ENCODE measurements at regions not wholly inside any gene's neighbourhood (a gene's known extent, or its start where the extent isn't known, plus 50 kb on each side); places are given as distances from the start of the nearest gene placed in this dataset.

DNA sequence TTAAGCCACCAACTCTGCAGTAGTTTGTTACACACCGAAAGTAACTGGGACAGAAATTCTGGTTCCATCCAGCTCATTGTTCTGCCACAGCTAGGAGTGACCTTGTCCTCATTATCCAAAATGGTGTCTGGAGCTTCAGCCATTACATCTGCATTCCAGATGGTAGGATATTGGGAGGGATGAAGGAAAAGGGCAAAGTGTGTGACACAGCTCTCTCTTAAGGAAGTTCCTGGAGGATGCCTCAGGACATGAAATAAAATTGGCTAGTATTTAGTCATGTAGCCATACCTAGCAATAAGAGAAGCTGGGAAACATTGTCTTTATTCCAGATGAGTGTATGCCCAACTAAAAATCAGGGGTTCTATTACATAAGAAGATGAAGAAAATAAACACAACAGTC, 262.0 kb downstream of the BCOR start:
- no peak for DNase-seq
- Histone ChIP-seq H2BK20ac (ENCODE audit: low read depth, low read length) (no peak overlapping the region), H3K4me2 (ENCODE audit: low read depth, low read length) (no peak overlapping the region), H3K18ac (ENCODE audit: low read depth, low read length) (no peak overlapping the region), H2AK5ac (ENCODE audit: low read depth, low read length) (no peak overlapping the region), H2BK5ac (ENCODE audit: low read depth, low read length, poor library complexity, severe bottlenecking) (no peak overlapping the region), H4K8ac (ENCODE audit: low read depth in 2 of 2, low read length in 2 of 2) (no peak overlapping the region), H3K36me3 (ENCODE audit: control insufficient read depth, insufficient read depth, low read length) (no peaks in the 10 kb centered on the region), H3K9ac (ENCODE audit: low read depth, low read length) (no peak overlapping the region), H3K14ac (replicated peaks; ENCODE audit: low read depth, low read length) (no peak overlapping the region), H3K27me3 (ENCODE audit: control insufficient read depth, insufficient read depth, low read length) (peaks cover 40% of the 10 kb centered on the region), H4K5ac (ENCODE audit: low read depth, low read length) (no peak overlapping the region), H3K9me3 (ENCODE audit: control insufficient read depth, insufficient read depth, low read length) (no peaks in the 10 kb centered on the region), H2AK9ac (replicated peaks; ENCODE audit: low read depth, low read length, poor library complexity) (no peak overlapping the region), H4K20me1 (ENCODE audit: insufficient read depth, low read length) (no peaks in the 10 kb centered on the region), H3K56ac (ENCODE audit: extremely low read depth, insufficient read depth, low read length) (no peak overlapping the region), H3K23ac (ENCODE audit: low read depth, low read length) (no peak overlapping the region), H3K27ac (ENCODE audit: insufficient read depth, low read length) (no peak overlapping the region), H2BK15ac (ENCODE audit: low read depth, low read length) (no peak overlapping the region), H3K79me1 (ENCODE audit: low read depth in 1 of 2, low read length in 2 of 2) (no peaks in the 10 kb centered on the region), H4K91ac (ENCODE audit: insufficient read depth, low read depth, low read length) (no peak overlapping the region), H3K4ac (ENCODE audit: low read depth, low read length) (no peak overlapping the region), H2BK120ac (ENCODE audit: low read depth, low read length) (no peak overlapping the region), H3K9me1 (ENCODE audit: insufficient read depth, low read length) (no peaks in the 10 kb centered on the region), H3K4me1 (ENCODE audit: control insufficient read depth, insufficient read depth, low read length) (no peaks in the 10 kb centered on the region), H3K4me3 (ENCODE audit: insufficient read depth, low read depth, low read length) (no peak overlapping the region), H2AFZ (replicated peaks; ENCODE audit: low read length, poor library complexity) (no peak overlapping the region)
- dilution Hi-C loops (cut with HindIII; ENCODE audit: low sequenced_read_pairs, unreplicated experiment), result no loop called here
- CTCF ChIA-PET, result no interaction called here
- ATAC-seq (ENCODE audit: low read depth), result no peak
- in situ Hi-C loops (cut with MboI; ENCODE audit: low sequenced_read_pairs), result no loop called here
- TF ChIP-seq BHLHE40 (IDR thresholded peaks at IDR 0.05; ENCODE audit: low read depth, low read length), result no peak
- TF ChIP-seq RCOR1 (IDR thresholded peaks at IDR 0.05; ENCODE audit: insufficient replicate concordance, low read length), result no peak
- TF ChIP-seq CEBPB (IDR thresholded peaks at IDR 0.05; ENCODE audit: low read depth, low read length), result no peak
- TF ChIP-seq MAZ (IDR thresholded peaks at IDR 0.05; ENCODE audit: borderline replicate concordance, low read depth, low read length), result no peak
- TF ChIP-seq, protein P1, sequence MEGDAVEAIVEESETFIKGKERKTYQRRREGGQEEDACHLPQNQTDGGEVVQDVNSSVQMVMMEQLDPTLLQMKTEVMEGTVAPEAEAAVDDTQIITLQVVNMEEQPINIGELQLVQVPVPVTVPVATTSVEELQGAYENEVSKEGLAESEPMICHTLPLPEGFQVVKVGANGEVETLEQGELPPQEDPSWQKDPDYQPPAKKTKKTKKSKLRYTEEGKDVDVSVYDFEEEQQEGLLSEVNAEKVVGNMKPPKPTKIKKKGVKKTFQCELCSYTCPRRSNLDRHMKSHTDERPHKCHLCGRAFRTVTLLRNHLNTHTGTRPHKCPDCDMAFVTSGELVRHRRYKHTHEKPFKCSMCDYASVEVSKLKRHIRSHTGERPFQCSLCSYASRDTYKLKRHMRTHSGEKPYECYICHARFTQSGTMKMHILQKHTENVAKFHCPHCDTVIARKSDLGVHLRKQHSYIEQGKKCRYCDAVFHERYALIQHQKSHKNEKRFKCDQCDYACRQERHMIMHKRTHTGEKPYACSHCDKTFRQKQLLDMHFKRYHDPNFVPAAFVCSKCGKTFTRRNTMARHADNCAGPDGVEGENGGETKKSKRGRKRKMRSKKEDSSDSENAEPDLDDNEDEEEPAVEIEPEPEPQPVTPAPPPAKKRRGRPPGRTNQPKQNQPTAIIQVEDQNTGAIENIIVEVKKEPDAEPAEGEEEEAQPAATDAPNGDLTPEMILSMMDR (conservative IDR thresholded peaks at IDR 0.05; ENCODE audit: low read depth, low read length), result no peak
- TF ChIP-seq, protein P2, sequence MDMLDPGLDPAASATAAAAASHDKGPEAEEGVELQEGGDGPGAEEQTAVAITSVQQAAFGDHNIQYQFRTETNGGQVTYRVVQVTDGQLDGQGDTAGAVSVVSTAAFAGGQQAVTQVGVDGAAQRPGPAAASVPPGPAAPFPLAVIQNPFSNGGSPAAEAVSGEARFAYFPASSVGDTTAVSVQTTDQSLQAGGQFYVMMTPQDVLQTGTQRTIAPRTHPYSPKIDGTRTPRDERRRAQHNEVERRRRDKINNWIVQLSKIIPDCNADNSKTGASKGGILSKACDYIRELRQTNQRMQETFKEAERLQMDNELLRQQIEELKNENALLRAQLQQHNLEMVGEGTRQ (IDR thresholded peaks at IDR 0.05; ENCODE audit: low read depth, low read length), result no peak
- no peak for TF ChIP-seq RAD21 (IDR thresholded peaks at IDR 0.05; ENCODE audit: low read length)
- TF ChIP-seq, protein P3, sequence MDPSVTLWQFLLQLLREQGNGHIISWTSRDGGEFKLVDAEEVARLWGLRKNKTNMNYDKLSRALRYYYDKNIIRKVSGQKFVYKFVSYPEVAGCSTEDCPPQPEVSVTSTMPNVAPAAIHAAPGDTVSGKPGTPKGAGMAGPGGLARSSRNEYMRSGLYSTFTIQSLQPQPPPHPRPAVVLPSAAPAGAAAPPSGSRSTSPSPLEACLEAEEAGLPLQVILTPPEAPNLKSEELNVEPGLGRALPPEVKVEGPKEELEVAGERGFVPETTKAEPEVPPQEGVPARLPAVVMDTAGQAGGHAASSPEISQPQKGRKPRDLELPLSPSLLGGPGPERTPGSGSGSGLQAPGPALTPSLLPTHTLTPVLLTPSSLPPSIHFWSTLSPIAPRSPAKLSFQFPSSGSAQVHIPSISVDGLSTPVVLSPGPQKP (IDR thresholded peaks at IDR 0.05; ENCODE audit: borderline replicate concordance, low read depth, low read length), result no peak
- TF ChIP-seq SMC3 (IDR thresholded peaks at IDR 0.05; ENCODE audit: low read depth, low read length), result no peak
- no peak for TF ChIP-seq NFE2L2 (IDR thresholded peaks at IDR 0.05; ENCODE audit: low read depth, low read length)
- TF ChIP-seq POLR2A (IDR thresholded peaks at IDR 0.05; ENCODE audit: low read depth, low read length), result no peak
- no peak for TF ChIP-seq RFX5 (IDR thresholded peaks at IDR 0.05; ENCODE audit: low read depth, low read length)
- no peak for TF ChIP-seq MAFK (IDR thresholded peaks at IDR 0.05; ENCODE audit: low read depth, low read length)
- no peak for TF ChIP-seq FOS (IDR thresholded peaks at IDR 0.05; ENCODE audit: low read depth, low read length)
- no peak for TF ChIP-seq CHD1 (IDR thresholded peaks at IDR 0.05; ENCODE audit: low read depth, low read length)
- TF ChIP-seq MXI1 (IDR thresholded peaks at IDR 0.05; ENCODE audit: borderline replicate concordance, low read depth, low read length), result no peak
- intact Hi-C loops (cut with micrococcal nuclease), result no loop called here
- 20% methylated on average over 1 of the region's 1 CpG; no CpG with 5 or more reads in 1 of the 2 experiments for WGBS, 2 experiments (ENCODE audit: extremely low coverage in 2 of 2, insufficient read length in 1 of 2)
- no TSS peak for BruUV-seq (replicated peaks)
- POLR2A ChIA-PET (ENCODE audit: unreplicated experiment), result no interaction called here

All from IMR-90 (cell line).